Common myeloid progenitor, CD34-positive (primary cell): ENCODE measurements at regions not wholly inside any gene's neighbourhood (a gene's known extent, or its start where the extent isn't known, plus 50 kb on each side); places are given as distances from the start of the nearest gene placed in this dataset.
"Not testable (repeated sequence)": the region's sequence is repeated elsewhere in the genome, so short reads cannot be mapped to it uniquely, and the experiment has no call there.

Source experiments
- CTCF ChIA-PET: fragments of 350-600 bp; sonication (Branson Sonifier 250); formaldehyde crosslinking; loops from one replicate; lab custom pipeline; 2021; ENCODE audit warnings: antibody characterized with exemption; lab: Charles Lee
- POLR2A ChIA-PET: fragments of 350-600 bp; sonication (Branson Sonifier 250); formaldehyde crosslinking; loops from one replicate; lab custom pipeline; 2021; ENCODE audit warnings: antibody characterized with exemption; lab: Charles Lee
- DNase-seq, 3 donors: peaks; one replicate each; pipeline versions ENCODE4 v3.0.0 to v3.0.0-alpha.2; 2013
- H3K27ac ChIP-seq, 2 experiments: 1 replicate in 1 of 2; 2 replicates in 1 of 2; pipeline ENCODE4 v1.7.0; 2013; ENCODE audit warnings: inconsistent platforms in 2 of 2, low read length in 2 of 2, mild to moderate bottlenecking in 2 of 2, low read depth in 1 of 2, moderate library complexity in 1 of 2; ENCODE audit not compliant: severe bottlenecking in 2 of 2, insufficient read depth in 1 of 2, poor library complexity in 1 of 2
- H3K27me3 ChIP-seq, 5 experiments: replicated peaks in 2 of 5; 1 replicate in 3 of 5; 2 replicates in 2 of 5; pipeline versions ENCODE4 v1.6.1 to v1.7.0; 2013; ENCODE audit warnings: low read length in 4 of 5, mild to moderate bottlenecking in 2 of 5, moderate library complexity in 2 of 5, inconsistent platforms in 1 of 5; ENCODE audit not compliant: insufficient read depth in 5 of 5, control insufficient read depth in 4 of 5
- H3K36me3 ChIP-seq, 4 experiments: 1 replicate in 2 of 4; 2 replicates in 2 of 4; pipeline versions ENCODE4 v1.6.1 to v1.7.0; 2013; ENCODE audit warnings: low read length in 3 of 4, control low read depth in 1 of 4, mild to moderate bottlenecking in 1 of 4; ENCODE audit not compliant: control insufficient read depth in 4 of 4, insufficient read depth in 4 of 4
- H3K4me1 ChIP-seq, 4 experiments: 1 replicate in 3 of 4; 2 replicates in 1 of 4; pipeline versions ENCODE4 v1.6.1 to v1.7.1; 2013; ENCODE audit warnings: low read length in 3 of 4, mild to moderate bottlenecking in 3 of 4, control low read depth in 1 of 4, inconsistent platforms in 1 of 4, moderate library complexity in 1 of 4; ENCODE audit not compliant: control insufficient read depth in 4 of 4, insufficient read depth in 4 of 4; ENCODE audit errors: control extremely low read depth in 1 of 4
- H3K4me3 ChIP-seq, 7 experiments: 1 replicate in 4 of 7; 2 replicates in 3 of 7; pipeline versions ENCODE4 v1.5.1 to v1.7.0; 2013; ENCODE audit warnings: mild to moderate bottlenecking in 7 of 7, low read length in 6 of 7, moderate library complexity in 6 of 7, inconsistent platforms in 2 of 7, low read depth in 2 of 7, control low read depth in 1 of 7; ENCODE audit not compliant: insufficient read depth in 4 of 7, control insufficient read depth in 1 of 7; ENCODE audit errors: extremely low read depth in 1 of 7
- H3K9me3 ChIP-seq, 5 experiments: 1 replicate in 4 of 5; 2 replicates in 1 of 5; pipeline versions ENCODE4 v1.6.1 to v1.7.1; 2013; ENCODE audit warnings: low read length in 4 of 5, mild to moderate bottlenecking in 2 of 5, inconsistent platforms in 1 of 5, low read depth in 1 of 5, moderate library complexity in 1 of 5; ENCODE audit not compliant: control insufficient read depth in 4 of 5, insufficient read depth in 2 of 5; ENCODE audit errors: control extremely low read depth in 1 of 5
- WGBS: methylation state at CpG from one replicate; pipeline ENCODE4 v1.1.5; 2013; ENCODE audit not compliant: insufficient coverage; 5-methylcytosine and 5-hydroxymethylcytosine counted together

- no peak for DNase-seq
- Histone ChIP-seq H3K27me3 (no peaks in the 10 kb centered on the region), H3K4me3 (no peak overlapping the region), H3K36me3 (no peaks in the 10 kb centered on the region), H3K9me3 (no peaks in the 10 kb centered on the region), H3K4me1 (peaks cover 0 to 9% (median 0%) of the 10 kb centered on the region in 4 experiments), H3K27ac (no peak overlapping the region)
- CTCF ChIA-PET: interaction anchor here (1.5 to 1.6 kb wide), 2 partner anchors 11 to 15 kb away, joined by 3 to 4 read pairs; no protein-coding TSS in a partner anchor
- WGBS: 96% methylated on average over 4 of the region's 6 CpGs
- POLR2A ChIA-PET: interaction anchor here (0.5 kb wide), 1 partner anchor 27 kb away, joined by 3 read pairs; no protein-coding TSS in a partner anchor
These were observed 99.2 kb upstream of the RREB1 start for GRCh38 chr6:7008451-7008988.

GRCh38 chr6:7016226-7016625 lies 91.5 kb upstream of the RREB1 start:
- no peaks in the 10 kb centered on the region for H3K36me3 ChIP-seq
- H3K4me1 ChIP-seq: peaks cover 0 to 8% (median 0%) of the 10 kb centered on the region in 4 experiments
- H3K4me3 ChIP-seq: no peak overlapping the region
- ChIA-PET CTCF (no interaction called here), POLR2A (no interaction called here)
- no peaks in the 10 kb centered on the region for H3K27me3 ChIP-seq
- no peak overlapping the region for H3K27ac ChIP-seq
- 78% methylated on average over 5 of the region's 8 CpGs for WGBS
- H3K9me3 ChIP-seq: no peaks in the 10 kb centered on the region
- DNase-seq: no peak

- WGBS: 71% methylated on average over 1 of the region's 2 CpGs
- CTCF ChIA-PET: no interaction called here
These were observed 86.5 kb upstream of the RREB1 start for GRCh38 chr6:7021301-7021700.

GRCh38 chr6:7025861-7026260 lies 81.9 kb upstream of the RREB1 start:
- Histone ChIP-seq H3K27me3 (no peaks in the 10 kb centered on the region), H3K27ac (no peak overlapping the region), H3K4me1 (peaks cover 0 to 20% (median 0%) of the 10 kb centered on the region in 4 experiments), H3K36me3 (no peaks in the 10 kb centered on the region), H3K4me3 (no peak overlapping the region), H3K9me3 (no peaks in the 10 kb centered on the region)
- ChIA-PET CTCF (no interaction called here), POLR2A (no interaction called here)
- peak in 1 of 3 donors; percentile 35 for DNase-seq
- WGBS: 82% methylated on average over 4 of the region's 4 CpGs

More at GRCh38 chr6:7021301-7021700, 86.5 kb upstream of the RREB1 start:
- POLR2A ChIA-PET: interaction anchor here (0.6 kb wide), 1 partner anchor 45 kb away, joined by 4 read pairs; no protein-coding TSS in a partner anchor
- Histone ChIP-seq H3K27me3 (no peaks in the 10 kb centered on the region), H3K4me1 (peaks cover 0 to 21% (median 0%) of the 10 kb centered on the region in 4 experiments), H3K9me3 (no peaks in the 10 kb centered on the region), H3K27ac (no peak overlapping the region), H3K36me3 (no peaks in the 10 kb centered on the region), H3K4me3 (no peak overlapping the region)
- no peak for DNase-seq

- H3K36me3 ChIP-seq, H3K27ac ChIP-seq, H3K9me3 ChIP-seq, H3K27me3 ChIP-seq, DNase-seq, POLR2A ChIA-PET, H3K4me3 ChIP-seq, CTCF ChIA-PET: not testable (repeated sequence)
- H3K4me1 ChIP-seq: peaks cover 0 to 19% (median 0%) of the 10 kb centered on the region in 4 experiments
These were observed 78.8 kb upstream of the RREB1 start for GRCh38 chr6:7028963-7029362.

- H3K27ac ChIP-seq, POLR2A ChIA-PET, H3K4me3 ChIP-seq, H3K9me3 ChIP-seq, DNase-seq, H3K36me3 ChIP-seq, CTCF ChIA-PET, H3K27me3 ChIP-seq: not testable (repeated sequence)
- H3K4me1 ChIP-seq: peaks cover 0 to 28% (median 0%) of the 10 kb centered on the region in 4 experiments
- WGBS: no CpG with 5 or more reads among the region's 4 CpGs
These were observed 76.8 kb upstream of the RREB1 start for GRCh38 chr6:7030968-7031367.

GRCh38 chr6:7033202-7033601 lies 74.6 kb upstream of the RREB1 start:
- ChIA-PET POLR2A (no interaction called here), CTCF (no interaction called here)
- 77% methylated on average over 3 of the region's 5 CpGs for WGBS
- H3K36me3 ChIP-seq: no peaks in the 10 kb centered on the region
- H3K4me1 ChIP-seq: peaks cover 0 to 38% (median 0%) of the 10 kb centered on the region in 4 experiments
- H3K27me3 ChIP-seq: no peaks in the 10 kb centered on the region
- no peak overlapping the region for H3K4me3 ChIP-seq
- no peak overlapping the region for H3K27ac ChIP-seq
- DNase-seq: no peak
- no peaks in the 10 kb centered on the region for H3K9me3 ChIP-seq
